ENCODE measurements at regions not wholly inside any gene's neighbourhood (a gene's known extent, or its start where the extent isn't known, plus 50 kb on each side); places are given as distances from the start of the nearest gene placed in this dataset.
"Not testable (repeated sequence)": the region's sequence is repeated elsewhere in the genome, so short reads cannot be mapped to it uniquely, and the experiment has no call there.

GRCh38 chr20:5381527-5381926, 64.8 kb upstream of the PROKR2 start:
- not testable (repeated sequence) for DNase-seq

- DNase-seq, result no peak
Measured at GRCh38 chr20:5377484-5377883, 60.7 kb upstream of the PROKR2 start.

- DNase-seq, result no peak
Measured at GRCh38 chr20:5376228-5376627, 59.5 kb upstream of the PROKR2 start.

- no peak for DNase-seq
Measured at GRCh38 chr20:5374171-5374570, 57.4 kb upstream of the PROKR2 start.

- no peak for DNase-seq
Measured at GRCh38 chr20:5372371-5372770, 55.6 kb upstream of the PROKR2 start.

- DNase-seq, result no peak
Measured at GRCh38 chr20:5369629-5370028, 52.9 kb upstream of the PROKR2 start.

Measured in stimulated activated CD4-positive, alpha-beta T cell treated with anti-CD3 and anti-CD28 coated beads, Interleukin-4, amount 100 ng/mL, for 24 hours (primary cell).